Smooth muscle cell (in vitro differentiated cells): ENCODE measurements at regions not wholly inside any gene's neighbourhood (a gene's known extent, or its start where the extent isn't known, plus 50 kb on each side); places are given as distances from the start of the nearest gene placed in this dataset.
"Not testable (repeated sequence)": the region's sequence is repeated elsewhere in the genome, so short reads cannot be mapped to it uniquely, and the experiment has no call there.

ENCODE experiments used
- DNase-seq: peaks from one replicate; lab custom pipeline; 2025; ENCODE audit not compliant: unreplicated experiment; lab: John Stamatoyannopoulos, UW
- H2AFZ ChIP-seq: fragments of 200-600 bp; sonication (generic); 2 replicates; pipeline ENCODE4 v1.6.0; 2016; ENCODE audit warnings: antibody characterized with exemption, low read depth, mild to moderate bottlenecking
- H3F3A ChIP-seq: fragments of 200-600 bp; sonication (generic); 2 replicates; pipeline ENCODE4 v1.6.0; 2017; ENCODE audit warnings: antibody characterized with exemption, low read depth
- H3K27ac ChIP-seq: fragments of 200-600 bp; sonication (generic); 2 replicates; pipeline ENCODE4 v1.5.1; 2016; ENCODE audit warnings: low read depth, mild to moderate bottlenecking
- H3K27me3 ChIP-seq: fragments of 200-600 bp; sonication (generic); 2 replicates; pipeline ENCODE4 v1.6.1; 2016; ENCODE audit warnings: low read depth, mild to moderate bottlenecking
- H3K36me3 ChIP-seq: fragments of 200-600 bp; sonication (generic); 2 replicates; pipeline ENCODE4 v1.5.1; 2016; ENCODE audit warnings: low read depth
- H3K4me1 ChIP-seq: fragments of 200-600 bp; sonication (generic); 2 replicates; pipeline ENCODE4 v1.5.1; 2016; ENCODE audit warnings: low read depth
- H3K4me2 ChIP-seq: fragments of 200-600 bp; sonication (generic); 2 replicates; pipeline ENCODE4 v1.6.0; 2016; ENCODE audit warnings: mild to moderate bottlenecking
- H3K4me3 ChIP-seq: fragments of 200-600 bp; sonication (generic); 2 replicates; pipeline ENCODE4 v1.5.1; 2016; ENCODE audit warnings: mild to moderate bottlenecking
- H3K79me2 ChIP-seq: fragments of 200-600 bp; sonication (generic); 2 replicates; pipeline ENCODE4 v1.6.0; 2016; ENCODE audit warnings: low read depth, mild to moderate bottlenecking
- H3K9ac ChIP-seq: fragments of 200-600 bp; sonication (generic); 2 replicates; pipeline ENCODE4 v1.6.0; 2016; ENCODE audit warnings: low read depth
- H3K9me3 ChIP-seq: fragments of 200-600 bp; sonication (generic); replicated peaks from 2 replicates; pipeline ENCODE4 v1.5.1; 2016; ENCODE audit warnings: low read depth
- H4K20me1 ChIP-seq: fragments of 200-600 bp; sonication (generic); 2 replicates; pipeline ENCODE4 v1.6.0; 2016; ENCODE audit warnings: low read depth
- WGBS: methylation state at CpG from one replicate; pipeline ENCODE4 v1.1.7; 2016; ENCODE audit warnings: low lambda C conversion rate; 5-methylcytosine and 5-hydroxymethylcytosine counted together
- TF ChIP-seq, protein P1 (sequence below): fragments of 200-600 bp; sonication (generic); IDR thresholded peaks from 2 replicates; pipeline ENCODE4 v1.5.1; 2017; ENCODE audit warnings: borderline replicate concordance, mild to moderate bottlenecking, antibody characterized with exemption; ENCODE audit not compliant: insufficient read depth, poor library complexity, severe bottlenecking

DNA sequence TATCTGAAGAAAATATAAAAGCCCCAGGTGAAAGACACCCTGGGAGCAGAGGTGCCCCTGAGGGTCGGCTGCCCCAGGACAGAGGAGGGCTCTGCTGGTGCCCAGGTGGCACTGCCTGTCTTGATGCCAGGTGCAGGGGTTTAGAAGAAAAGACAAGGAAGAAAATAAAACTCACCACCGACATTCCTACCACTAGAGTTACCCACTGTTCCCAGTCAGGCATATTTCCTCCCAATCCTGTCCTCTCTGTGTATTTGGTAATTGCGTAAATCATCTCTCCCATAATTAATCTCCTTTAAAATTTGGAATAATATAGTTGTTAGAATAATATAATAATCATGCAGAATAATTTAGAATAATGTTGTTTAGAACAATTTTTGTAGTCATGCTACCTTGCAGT lies 276.4 kb upstream of the PLGLB2 start:
- not testable (repeated sequence) for H3K9ac ChIP-seq, H3F3A ChIP-seq, DNase-seq, H3K4me3 ChIP-seq, H3K4me1 ChIP-seq, H3K9me3 ChIP-seq, H3K36me3 ChIP-seq, H2AFZ ChIP-seq, H3K27me3 ChIP-seq
- H4K20me1 ChIP-seq, result peaks cover 13% of the 10 kb centered on the region
- TF ChIP-seq, protein P1, sequence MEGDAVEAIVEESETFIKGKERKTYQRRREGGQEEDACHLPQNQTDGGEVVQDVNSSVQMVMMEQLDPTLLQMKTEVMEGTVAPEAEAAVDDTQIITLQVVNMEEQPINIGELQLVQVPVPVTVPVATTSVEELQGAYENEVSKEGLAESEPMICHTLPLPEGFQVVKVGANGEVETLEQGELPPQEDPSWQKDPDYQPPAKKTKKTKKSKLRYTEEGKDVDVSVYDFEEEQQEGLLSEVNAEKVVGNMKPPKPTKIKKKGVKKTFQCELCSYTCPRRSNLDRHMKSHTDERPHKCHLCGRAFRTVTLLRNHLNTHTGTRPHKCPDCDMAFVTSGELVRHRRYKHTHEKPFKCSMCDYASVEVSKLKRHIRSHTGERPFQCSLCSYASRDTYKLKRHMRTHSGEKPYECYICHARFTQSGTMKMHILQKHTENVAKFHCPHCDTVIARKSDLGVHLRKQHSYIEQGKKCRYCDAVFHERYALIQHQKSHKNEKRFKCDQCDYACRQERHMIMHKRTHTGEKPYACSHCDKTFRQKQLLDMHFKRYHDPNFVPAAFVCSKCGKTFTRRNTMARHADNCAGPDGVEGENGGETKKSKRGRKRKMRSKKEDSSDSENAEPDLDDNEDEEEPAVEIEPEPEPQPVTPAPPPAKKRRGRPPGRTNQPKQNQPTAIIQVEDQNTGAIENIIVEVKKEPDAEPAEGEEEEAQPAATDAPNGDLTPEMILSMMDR, result peak; percentile 42
- H3K27ac ChIP-seq, result peak overlapping the region; percentile 4
- peak overlapping the region; percentile 66 for H3K4me2 ChIP-seq
- peaks cover 28% of the 10 kb centered on the region for H3K79me2 ChIP-seq
- WGBS, result 86% methylated on average over 2 of the region's 3 CpGs

DNA sequence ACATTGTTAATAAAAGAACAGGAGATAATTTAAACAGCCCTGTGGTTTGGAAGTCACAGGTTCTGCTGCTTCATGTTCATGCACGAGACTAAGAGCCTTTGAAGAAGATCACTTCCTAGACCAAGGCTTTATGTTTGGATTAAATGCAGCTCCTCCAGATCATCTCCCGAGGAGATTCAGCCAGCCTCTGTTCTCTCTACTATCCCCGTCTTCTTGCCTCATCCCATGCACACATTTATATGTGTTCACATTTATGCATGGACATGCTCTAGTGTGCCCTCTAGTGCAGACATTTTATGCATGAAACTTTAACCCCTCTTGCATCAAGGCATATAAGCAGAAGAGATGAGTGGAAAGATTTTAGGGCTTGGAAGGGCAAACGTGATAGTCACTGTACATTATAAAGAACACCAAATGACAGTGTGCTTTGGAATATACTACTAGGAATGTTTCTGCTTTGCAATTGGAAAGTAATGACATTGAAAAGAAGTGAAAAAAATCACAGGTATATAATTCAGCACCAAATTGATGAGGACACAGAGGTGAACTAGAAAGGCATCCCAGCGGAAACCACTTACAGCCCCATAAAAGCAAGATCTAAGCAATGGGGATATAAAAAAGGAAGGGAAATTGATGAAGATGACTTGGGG lies 271.5 kb upstream of the PLGLB2 start:
- H3K9ac ChIP-seq, H3K4me1 ChIP-seq, H3K36me3 ChIP-seq, H2AFZ ChIP-seq, H3F3A ChIP-seq, DNase-seq, H3K4me2 ChIP-seq, H3K4me3 ChIP-seq, H3K9me3 ChIP-seq, H3K27me3 ChIP-seq: not testable (repeated sequence)
- TF ChIP-seq, protein P1, result peak; percentile 9
- Histone ChIP-seq H3K27ac (peak overlapping the region; percentile 77), H3K79me2 (peaks cover 30% of the 10 kb centered on the region), H4K20me1 (peaks cover 53% of the 10 kb centered on the region)
- WGBS, result 34% methylated on average over 5 of the region's 5 CpGs

DNA sequence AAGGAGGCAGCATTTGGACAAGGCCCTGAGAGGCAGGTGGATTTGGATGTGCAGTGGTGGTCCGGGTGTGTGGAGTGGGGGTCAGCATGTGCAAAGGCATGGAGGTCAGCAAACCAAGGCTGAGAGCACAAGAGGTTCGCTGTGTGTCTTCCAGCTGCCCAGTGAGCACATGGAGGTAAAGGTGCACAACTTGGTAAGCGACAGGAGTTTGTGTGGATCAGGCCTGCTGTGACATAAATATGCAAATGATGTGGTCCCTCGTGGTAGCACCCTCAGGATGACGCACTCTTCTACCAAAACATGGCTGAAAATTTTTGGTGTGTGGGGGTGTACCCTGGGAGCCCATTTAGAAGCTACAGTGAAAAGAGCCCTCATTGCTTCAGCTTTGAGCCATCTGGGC lies 271.0 kb upstream of the PLGLB2 start:
- Histone ChIP-seq H3K27ac (peak overlapping the region; percentile 77), H3K79me2 (peaks cover 27% of the 10 kb centered on the region)
- not testable (repeated sequence) for DNase-seq

DNA sequence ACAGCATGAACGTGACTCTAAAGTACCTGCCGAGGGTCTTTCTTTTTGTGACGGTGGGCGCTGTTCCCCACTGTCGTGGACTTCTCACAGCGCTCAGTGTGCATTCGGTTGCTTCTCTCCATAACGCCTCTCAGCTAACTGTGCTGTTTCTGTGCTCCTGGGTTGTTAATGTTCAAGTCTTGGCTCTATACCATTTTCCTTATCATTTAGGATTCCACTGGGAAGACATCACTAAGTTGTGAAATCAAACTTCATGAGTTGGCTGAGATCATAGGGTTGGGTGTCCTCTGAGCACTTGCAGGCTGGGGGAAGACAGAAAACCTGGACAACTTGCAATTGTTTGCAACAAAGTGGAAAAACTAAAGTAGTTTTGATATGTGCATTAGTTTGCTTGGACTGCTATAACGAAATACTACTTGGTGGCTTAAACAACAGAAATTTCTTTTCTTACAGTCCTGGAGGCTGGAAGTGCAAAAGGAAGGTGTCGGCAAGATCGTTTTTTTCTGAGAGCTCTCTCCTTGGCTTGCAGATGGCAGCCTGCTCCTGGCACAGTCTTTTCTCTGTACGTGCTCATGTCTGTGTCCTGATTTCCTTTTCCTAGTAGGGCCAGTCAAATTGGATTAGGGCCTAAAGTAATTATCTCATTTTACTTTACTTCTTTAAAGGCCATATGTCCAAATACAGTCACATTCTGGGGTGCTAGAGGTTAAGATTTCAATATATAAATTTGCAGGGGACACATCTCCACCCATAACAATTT lies 270.0 kb upstream of the PLGLB2 start:
- Histone ChIP-seq H3K79me2 (peaks cover 32% of the 10 kb centered on the region), H3K4me2 (peak overlapping the region; percentile 66), H3K27ac (peak overlapping the region; percentile 77), H4K20me1 (peaks cover 61% of the 10 kb centered on the region)
- H3K4me3 ChIP-seq, H3F3A ChIP-seq, H3K36me3 ChIP-seq, H3K9ac ChIP-seq, H3K9me3 ChIP-seq, H3K27me3 ChIP-seq, H2AFZ ChIP-seq, DNase-seq, H3K4me1 ChIP-seq: not testable (repeated sequence)
- 66% methylated on average over 12 of the region's 12 CpGs for WGBS

More for the DNA sequence above, 271.0 kb upstream of the PLGLB2 start:
- H3K9me3 ChIP-seq, H3K36me3 ChIP-seq, H3K27me3 ChIP-seq, H2AFZ ChIP-seq, H3K9ac ChIP-seq, H3F3A ChIP-seq, H3K4me1 ChIP-seq, H3K4me3 ChIP-seq: not testable (repeated sequence)
- H4K20me1 ChIP-seq, result peaks cover 55% of the 10 kb centered on the region
- 76% methylated on average over 5 of the region's 5 CpGs for WGBS
- peak overlapping the region; percentile 66 for H3K4me2 ChIP-seq

DNA sequence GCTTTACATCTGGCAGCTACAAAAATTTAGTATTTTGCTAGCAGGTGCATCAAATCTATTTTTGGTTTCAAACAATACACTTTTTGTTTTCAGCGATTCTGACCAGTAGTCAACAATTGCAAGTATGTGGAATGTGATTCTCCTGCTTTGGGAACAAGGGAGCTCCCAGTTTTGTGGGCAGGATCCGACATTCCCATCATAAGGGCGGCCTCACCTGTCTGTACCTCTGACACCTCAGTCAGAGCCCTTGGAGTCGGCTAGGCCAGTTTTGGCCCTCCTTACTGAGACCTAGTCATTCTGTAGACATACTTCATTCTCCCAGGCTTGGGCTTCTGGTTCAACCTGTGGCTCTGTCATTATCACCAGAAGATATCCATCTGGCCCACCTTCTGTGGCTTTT lies 269.0 kb upstream of the PLGLB2 start:
- not testable (repeated sequence) for H3K9me3 ChIP-seq, H3K4me2 ChIP-seq, H3F3A ChIP-seq, H3K9ac ChIP-seq, H3K27me3 ChIP-seq, DNase-seq, H2AFZ ChIP-seq, H3K36me3 ChIP-seq, H3K4me1 ChIP-seq, H3K4me3 ChIP-seq
- H4K20me1 ChIP-seq, result peaks cover 71% of the 10 kb centered on the region
- peaks cover 31% of the 10 kb centered on the region for H3K79me2 ChIP-seq
- H3K27ac ChIP-seq, result peak overlapping the region; percentile 15
- WGBS, result 73% methylated on average over 4 of the region's 4 CpGs

DNA sequence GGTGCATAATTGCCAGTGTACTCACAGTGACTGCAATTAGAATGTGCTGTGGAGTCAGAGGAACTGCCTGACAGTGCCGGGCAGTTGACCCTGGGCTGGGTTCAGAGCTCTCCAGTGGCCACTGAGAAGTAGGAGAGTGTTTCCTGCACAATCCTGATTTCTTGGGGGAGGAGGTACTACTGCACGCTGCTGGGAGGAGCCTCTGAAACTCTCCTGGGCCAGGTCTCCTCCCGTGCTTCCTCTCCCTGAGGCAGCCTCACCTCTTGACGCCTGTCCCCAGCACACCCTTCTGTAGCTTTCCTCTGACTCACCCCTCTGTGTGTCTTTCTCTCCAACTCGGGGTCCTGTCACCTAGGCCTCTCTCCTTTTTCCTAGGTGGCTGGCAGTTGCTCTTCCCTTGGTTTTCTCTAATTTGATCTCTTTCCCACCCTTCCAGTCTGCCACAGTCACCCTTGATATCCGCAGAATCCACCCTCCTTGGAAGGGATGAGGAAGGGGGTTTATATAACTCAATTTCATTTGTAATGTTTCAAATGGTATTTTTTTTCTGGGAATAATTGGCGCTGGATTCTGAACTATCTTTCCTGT lies 264.7 kb upstream of the PLGLB2 start:
- not testable (repeated sequence) for H3K9ac ChIP-seq, H3K4me2 ChIP-seq, H3K4me3 ChIP-seq, H3K27ac ChIP-seq, H3K36me3 ChIP-seq, H3K27me3 ChIP-seq, H3F3A ChIP-seq, H3K9me3 ChIP-seq, DNase-seq, H2AFZ ChIP-seq, H3K4me1 ChIP-seq
- H4K20me1 ChIP-seq, result peaks cover 74% of the 10 kb centered on the region
- peaks cover 50% of the 10 kb centered on the region for H3K79me2 ChIP-seq
- 67% methylated on average over 7 of the region's 7 CpGs for WGBS
